ENCODE measurements at regions not wholly inside any gene's neighbourhood (a gene's known extent, or its start where the extent isn't known, plus 50 kb on each side); places are given as distances from the start of the nearest gene placed in this dataset.

DNA sequence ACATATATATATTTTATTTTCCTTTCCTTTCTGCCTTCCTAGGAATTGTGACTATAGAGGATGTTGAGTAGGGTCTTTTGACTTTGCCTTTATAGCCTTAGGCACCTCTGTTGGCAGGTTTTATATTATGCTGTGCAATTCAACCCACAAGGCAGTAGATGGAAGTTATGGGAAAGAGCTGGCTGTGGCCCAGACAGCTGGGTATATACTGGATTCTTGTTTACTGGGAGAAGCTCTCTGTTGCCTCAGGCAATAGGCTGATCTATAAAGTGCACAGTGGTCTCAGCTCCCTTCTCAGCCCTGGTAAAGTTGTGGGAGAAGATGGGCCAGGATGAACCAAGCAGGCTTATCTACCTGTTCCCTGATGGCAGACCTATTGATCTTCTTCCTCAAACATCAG lies 342.0 kb downstream of the GBA3 start:
- no peak overlapping the region for H3K4me3 ChIP-seq
- H3K27me3 ChIP-seq (replicated peaks; ENCODE audit: insufficient read depth), result no peaks in the 10 kb centered on the region
- H3K27ac ChIP-seq, result no peak overlapping the region
- intact Hi-C loops (cut with DNase I), result no loop called here
- H3K36me3 ChIP-seq, result no peaks in the 10 kb centered on the region
- no peaks in the 10 kb centered on the region for H3K4me1 ChIP-seq (replicated peaks)
- no peaks in the 10 kb centered on the region for H3K9me3 ChIP-seq
- TF ChIP-seq CTCF (IDR thresholded peaks at IDR 0.05) (no peak), POLR2A (IDR thresholded peaks at IDR 0.05) (no peak), POLR2AphosphoS5 (IDR thresholded peaks at IDR 0.05) (no peak)
- DNase-seq (ENCODE audit: low spot score), result no peak

- WGBS, result 56% methylated on average over 2 of the region's 2 CpGs
- Histone ChIP-seq H3K9me3 (no peaks in the 10 kb centered on the region), H3K4me3 (no peak overlapping the region), H3K27me3 (replicated peaks; ENCODE audit: insufficient read depth) (no peaks in the 10 kb centered on the region), H3K36me3 (no peaks in the 10 kb centered on the region), H3K4me1 (replicated peaks) (no peaks in the 10 kb centered on the region), H3K27ac (no peak overlapping the region)
- no peak for DNase-seq (ENCODE audit: low spot score)
- TF ChIP-seq CTCF (IDR thresholded peaks at IDR 0.05) (no peak), POLR2AphosphoS5 (IDR thresholded peaks at IDR 0.05) (no peak), POLR2A (IDR thresholded peaks at IDR 0.05) (no peak)
- intact Hi-C loops (cut with DNase I), result no loop called here
These were observed 341.1 kb downstream of the GBA3 start for GRCh38 chr4:23033796-23034195.

GRCh38 chr4:23028875-23029274 lies 336.1 kb downstream of the GBA3 start:
- intact Hi-C loops (cut with DNase I), result no loop called here
- Histone ChIP-seq H3K27me3 (replicated peaks; ENCODE audit: insufficient read depth) (no peaks in the 10 kb centered on the region), H3K36me3 (no peaks in the 10 kb centered on the region), H3K4me3 (no peak overlapping the region), H3K4me1 (replicated peaks) (no peaks in the 10 kb centered on the region), H3K27ac (no peak overlapping the region), H3K9me3 (no peaks in the 10 kb centered on the region)
- TF ChIP-seq POLR2A (IDR thresholded peaks at IDR 0.05) (no peak), POLR2AphosphoS5 (IDR thresholded peaks at IDR 0.05) (no peak)
- no peak for DNase-seq (ENCODE audit: low spot score)
- WGBS, result 82% methylated on average over 3 of the region's 3 CpGs

DNA sequence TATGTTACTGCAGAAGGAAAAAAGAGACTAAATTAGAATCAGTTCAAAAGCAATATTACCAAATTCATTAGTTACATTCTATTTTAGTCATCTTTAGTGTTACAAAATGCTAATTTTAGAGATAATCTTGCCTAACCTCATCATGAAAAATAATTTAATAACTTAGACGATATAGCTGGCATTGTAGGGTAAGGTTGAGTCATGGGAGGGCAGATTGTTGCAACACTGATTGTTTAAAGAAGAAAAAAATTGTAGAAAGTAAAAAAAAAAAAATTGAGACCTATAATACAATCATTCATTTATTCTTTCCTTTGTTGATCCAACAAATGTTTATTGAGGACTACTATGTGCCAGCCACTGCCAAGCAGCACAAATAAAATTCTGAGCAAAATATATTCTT lies 330.9 kb downstream of the GBA3 start:
- DNase-seq (ENCODE audit: low spot score), result no peak
- H3K9me3 ChIP-seq, result no peaks in the 10 kb centered on the region
- no peaks in the 10 kb centered on the region for H3K27me3 ChIP-seq (replicated peaks; ENCODE audit: insufficient read depth)
- WGBS, result 68% methylated on average over 1 of the region's 1 CpG
- TF ChIP-seq POLR2AphosphoS5 (IDR thresholded peaks at IDR 0.05), result no peak
- TF ChIP-seq CTCF (IDR thresholded peaks at IDR 0.05), result no peak
- TF ChIP-seq POLR2A (IDR thresholded peaks at IDR 0.05), result no peak
- no peaks in the 10 kb centered on the region for H3K4me1 ChIP-seq (replicated peaks)
- no peak overlapping the region for H3K27ac ChIP-seq
- intact Hi-C loops (cut with DNase I), result no loop called here
- no peak overlapping the region for H3K4me3 ChIP-seq
- no peaks in the 10 kb centered on the region for H3K36me3 ChIP-seq

- Histone ChIP-seq H3K4me1 (replicated peaks) (no peaks in the 10 kb centered on the region), H3K36me3 (no peaks in the 10 kb centered on the region), H3K27ac (no peak overlapping the region), H3K27me3 (replicated peaks; ENCODE audit: insufficient read depth) (no peaks in the 10 kb centered on the region), H3K4me3 (no peak overlapping the region), H3K9me3 (no peaks in the 10 kb centered on the region)
- intact Hi-C loops (cut with DNase I), result no loop called here
- TF ChIP-seq CTCF (IDR thresholded peaks at IDR 0.05), result no peak
- no peak for TF ChIP-seq POLR2AphosphoS5 (IDR thresholded peaks at IDR 0.05)
- no peak for TF ChIP-seq POLR2A (IDR thresholded peaks at IDR 0.05)
- DNase-seq (ENCODE audit: low spot score), result no peak
These were observed 330.4 kb downstream of the GBA3 start for GRCh38 chr4:23023121-23023520.

Data from prostate gland (tissue), 2 donors.